IMR-90 (cell line): ENCODE measurements at regions not wholly inside any gene's neighbourhood (a gene's known extent, or its start where the extent isn't known, plus 50 kb on each side); places are given as distances from the start of the nearest gene placed in this dataset.

Experiments used
- ATAC-seq: fragments of 200-7000 bp; cut with Tn5 transposase; 2 replicates; pipeline ENCODE4 v1.9.1; 2020; ENCODE audit warnings: low read depth, mild to moderate bottlenecking, moderate library complexity
- BruUV-seq: library from RNA; stranded (reverse); fragments of 400-500 nt; replicated peaks from 2 replicates; lab custom pipeline; 2021; lab: Mats Ljungman, UMichigan
- CTCF ChIA-PET: fragments of 300-600 bp; formaldehyde crosslinking; extraction: SDS; loops from one replicate; lab custom pipeline; 2021; ENCODE audit warnings: antibody characterized with exemption; lab: Yijun Ruan, JAX
- POLR2A ChIA-PET: fragments of 300-600 bp; sonication (Branson Sonifier 250); formaldehyde crosslinking; loops from one replicate; lab custom pipeline; 2022; ENCODE audit warnings: antibody characterized with exemption; ENCODE audit not compliant: unreplicated experiment; lab: Charles Lee
- DNase-seq: peaks from one replicate; pipeline ENCODE4 v3.0.0; 2013
- H2AFZ ChIP-seq: replicated peaks from 2 replicates; pipeline ENCODE3; 2013; ENCODE audit warnings: low read length, mild to moderate bottlenecking; ENCODE audit not compliant: poor library complexity
- H2AK5ac ChIP-seq: 2 replicates; pipeline ENCODE4 v1.6.1; 2013; ENCODE audit warnings: low read depth, low read length, inconsistent platforms
- H2AK9ac ChIP-seq: replicated peaks from 2 replicates; pipeline ENCODE3; 2013; ENCODE audit warnings: mild to moderate bottlenecking, low read depth, low read length, moderate library complexity; ENCODE audit not compliant: poor library complexity
- H2BK120ac ChIP-seq: 2 replicates; pipeline ENCODE4 v1.6.1; 2013; ENCODE audit warnings: low read depth, low read length, inconsistent platforms
- H2BK15ac ChIP-seq: 3 replicates; pipeline ENCODE4 v1.6.1; 2013; ENCODE audit warnings: low read depth, low read length, inconsistent platforms
- H2BK20ac ChIP-seq: 2 replicates; pipeline ENCODE4 v1.6.1; 2013; ENCODE audit warnings: low read depth, mild to moderate bottlenecking, inconsistent platforms, low read length, moderate library complexity
- H2BK5ac ChIP-seq: 2 replicates; pipeline ENCODE4 v1.6.1; 2013; ENCODE audit warnings: mild to moderate bottlenecking, low read depth, low read length, inconsistent platforms; ENCODE audit not compliant: poor library complexity, severe bottlenecking
- H3K14ac ChIP-seq: replicated peaks from 2 replicates; pipeline ENCODE4 v1.6.1; 2013; ENCODE audit warnings: low read depth, low read length, inconsistent platforms
- H3K18ac ChIP-seq: 2 replicates; pipeline ENCODE4 v1.6.1; 2013; ENCODE audit warnings: low read depth, low read length, control low read depth
- H3K23ac ChIP-seq: 2 replicates; pipeline ENCODE4 v1.6.1; 2013; ENCODE audit warnings: low read depth, low read length, inconsistent platforms
- H3K27ac ChIP-seq: 2 replicates; pipeline ENCODE4 v1.5.1; 2013; ENCODE audit warnings: mild to moderate bottlenecking, control low read depth, low read length; ENCODE audit not compliant: insufficient read depth
- H3K27me3 ChIP-seq: 2 replicates; pipeline ENCODE4 v1.6.1; 2013; ENCODE audit warnings: low read length; ENCODE audit not compliant: control insufficient read depth, insufficient read depth
- H3K36me3 ChIP-seq: 2 replicates; pipeline ENCODE4 v1.6.1; 2013; ENCODE audit warnings: low read length, mixed read lengths; ENCODE audit not compliant: control insufficient read depth, insufficient read depth
- H3K4ac ChIP-seq: 2 replicates; pipeline ENCODE4 v1.6.1; 2013; ENCODE audit warnings: low read depth, low read length, inconsistent platforms
- H3K4me1 ChIP-seq: 2 replicates; pipeline ENCODE4 v1.6.1; 2013; ENCODE audit warnings: low read length, mixed read lengths; ENCODE audit not compliant: control insufficient read depth, insufficient read depth
- H3K4me2 ChIP-seq: 2 replicates; pipeline ENCODE4 v1.6.1; 2013; ENCODE audit warnings: low read depth, mild to moderate bottlenecking, control low read depth, low read length, moderate library complexity
- H3K4me3 ChIP-seq: 2 replicates; pipeline ENCODE4 v1.5.1; 2013; ENCODE audit warnings: low read depth, mild to moderate bottlenecking, control low read depth, low read length, moderate library complexity; ENCODE audit not compliant: insufficient read depth
- H3K56ac ChIP-seq: 2 replicates; pipeline ENCODE4 v1.6.1; 2013; ENCODE audit warnings: low read length, inconsistent platforms; ENCODE audit not compliant: insufficient read depth; ENCODE audit errors: extremely low read depth
- H3K79me1 ChIP-seq, 2 experiments: 2 replicates each; pipeline ENCODE4 v1.6.1; 2013; ENCODE audit warnings: low read length in 2 of 2, inconsistent platforms in 1 of 2, low read depth in 1 of 2
- H3K9ac ChIP-seq: 2 replicates; pipeline ENCODE4 v1.6.1; 2013; ENCODE audit warnings: low read depth, low read length, control low read depth
- H3K9me1 ChIP-seq: 2 replicates; pipeline ENCODE4 v1.6.1; 2013; ENCODE audit warnings: low read length, inconsistent platforms; ENCODE audit not compliant: insufficient read depth
- H3K9me3 ChIP-seq: 2 replicates; pipeline ENCODE4 v1.6.1; 2013; ENCODE audit warnings: low read length; ENCODE audit not compliant: control insufficient read depth, insufficient read depth
- H4K20me1 ChIP-seq: 2 replicates; pipeline ENCODE4 v1.6.1; 2013; ENCODE audit warnings: low read length, inconsistent platforms; ENCODE audit not compliant: insufficient read depth
- H4K5ac ChIP-seq: 2 replicates; pipeline ENCODE4 v1.6.1; 2013; ENCODE audit warnings: mild to moderate bottlenecking, low read depth, low read length, control low read depth
- H4K8ac ChIP-seq, 2 experiments: 2 replicates each; pipeline ENCODE4 v1.6.1; 2013; ENCODE audit warnings: low read depth in 2 of 2, low read length in 2 of 2, control low read depth in 1 of 2, inconsistent platforms in 1 of 2
- H4K91ac ChIP-seq: 2 replicates; pipeline ENCODE4 v1.6.1; 2013; ENCODE audit warnings: low read depth, low read length, inconsistent platforms; ENCODE audit not compliant: insufficient read depth
- BHLHE40 ChIP-seq: fragments of 150-350 bp; IDR thresholded peaks from 2 replicates; pipeline ENCODE4 v1.6.1; 2016; ENCODE audit warnings: mild to moderate bottlenecking, low read depth, low read length
- CEBPB ChIP-seq: IDR thresholded peaks from 2 replicates; pipeline ENCODE4 v1.6.1; 2012; ENCODE audit warnings: low read depth, low read length, improper control_type of control experiment
- ELK1 ChIP-seq: fragments of 150-350 bp; IDR thresholded peaks from 2 replicates; pipeline ENCODE4 v1.6.1; 2016; ENCODE audit warnings: low read depth, mild to moderate bottlenecking, low read length, moderate library complexity, borderline replicate concordance
- FOS ChIP-seq: fragments of 150-350 bp; IDR thresholded peaks from 2 replicates; pipeline ENCODE4 v1.6.1; 2016; ENCODE audit warnings: low read depth, low read length
- MAFK ChIP-seq: IDR thresholded peaks from 2 replicates; pipeline ENCODE4 v1.6.1; 2012; ENCODE audit warnings: low read depth, low read length, improper control_type of control experiment
- MAZ ChIP-seq: IDR thresholded peaks from 2 replicates; pipeline ENCODE4 v1.6.1; 2012; ENCODE audit warnings: low read depth, mild to moderate bottlenecking, low read length, improper control_type of control experiment, moderate library complexity, borderline replicate concordance
- MXI1 ChIP-seq: IDR thresholded peaks from 2 replicates; pipeline ENCODE4 v1.6.1; 2012; ENCODE audit warnings: low read depth, mild to moderate bottlenecking, low read length, moderate library complexity, borderline replicate concordance
- RCOR1 ChIP-seq: IDR thresholded peaks from 2 replicates; pipeline ENCODE4 v1.6.1; 2012; ENCODE audit warnings: mild to moderate bottlenecking, low read length, improper control_type of control experiment; ENCODE audit not compliant: insufficient replicate concordance
- RFX5 ChIP-seq: IDR thresholded peaks from 2 replicates; pipeline ENCODE4 v1.8.0; 2012; ENCODE audit warnings: low read depth, mild to moderate bottlenecking, low read length, moderate library complexity
- USF2 ChIP-seq: fragments of 150-350 bp; IDR thresholded peaks from 2 replicates; pipeline ENCODE4 v1.6.1; 2017; ENCODE audit warnings: mild to moderate bottlenecking, antibody characterized with exemption, low read length, low read depth
- whole genome bisulfite sequencing, 2 experiments: methylation state at CpG; one replicate each; pipeline versions ENCODE4 v1.1.5 to v1.1.7; 2013; ENCODE audit warnings: missing lambda C conversion rate in 2 of 2; ENCODE audit not compliant: insufficient read length in 1 of 2; ENCODE audit errors: extremely low coverage in 2 of 2; 5-methylcytosine and 5-hydroxymethylcytosine counted together
- dilution Hi-C: fragments of 300-500 bp; cut with HindIII; formaldehyde crosslinking; loops from one replicate; pipeline ENCODE4 v1.14.3; 2018; ENCODE audit warnings: low sequenced_read_pairs; ENCODE audit not compliant: unreplicated experiment
- in situ Hi-C: fragments of 300-500 bp; cut with MboI; formaldehyde crosslinking; loops from 3 replicates; pipeline ENCODE4 v1.14.3; 2019; ENCODE audit warnings: low sequenced_read_pairs, inconsistent platforms, mixed read lengths
- intact Hi-C: fragments of 100-400 bp; cut with micrococcal nuclease; formaldehyde crosslinking; loops from 2 replicates; pipeline ENCODE4 v1.10.0; 2022

- peak overlapping the region; percentile 28 for H2AK9ac ChIP-seq
- no peak overlapping the region for H2AFZ ChIP-seq
- in situ Hi-C loops (no loop called here), intact Hi-C loops (no loop called here), dilution Hi-C loops (no loop called here)
- H3K79me1 ChIP-seq, result no peaks in the 10 kb centered on the region
- H4K20me1 ChIP-seq, result no peaks in the 10 kb centered on the region
- no peak overlapping the region for H3K56ac ChIP-seq
- no peak overlapping the region for H3K4me2 ChIP-seq
- no peak overlapping the region for H3K27ac ChIP-seq
- no peak overlapping the region for H4K91ac ChIP-seq
- peaks cover 40% of the 10 kb centered on the region for H3K9me3 ChIP-seq
- TF ChIP-seq USF2 (no peak), RFX5 (no peak), MXI1 (no peak), RCOR1 (no peak), MAFK (no peak), MAZ (no peak), FOS (no peak), CEBPB (no peak), BHLHE40 (no peak), ELK1 (no peak)
- no peak overlapping the region for H3K23ac ChIP-seq
- no TSS peak for BruUV-seq
- H3K9ac ChIP-seq, result no peak overlapping the region
- H3K4ac ChIP-seq, result no peak overlapping the region
- no peak overlapping the region for H2BK5ac ChIP-seq
- H3K4me3 ChIP-seq, result no peak overlapping the region
- H2AK5ac ChIP-seq, result no peak overlapping the region
- CTCF ChIA-PET, result no interaction called here
- no peak overlapping the region for H2BK15ac ChIP-seq
- H2BK120ac ChIP-seq, result no peak overlapping the region
- POLR2A ChIA-PET, result no interaction called here
- H3K9me1 ChIP-seq, result no peaks in the 10 kb centered on the region
- DNase-seq, result no peak
- no peaks in the 10 kb centered on the region for H3K36me3 ChIP-seq
- 67% methylated on average over 3 of the region's 14 CpGs; no CpG with 5 or more reads in 1 of the 2 experiments for WGBS, 2 experiments
- no peak overlapping the region for H3K14ac ChIP-seq
- no peak overlapping the region for H3K18ac ChIP-seq
- no peaks in the 10 kb centered on the region for H3K4me1 ChIP-seq
- H4K8ac ChIP-seq, result no peak overlapping the region
- no peak overlapping the region for H4K5ac ChIP-seq
- no peaks in the 10 kb centered on the region for H3K27me3 ChIP-seq
- no peak for ATAC-seq
- no peak overlapping the region for H2BK20ac ChIP-seq
Measured at GRCh38 chr7:57201021-57201894, 69.0 kb upstream of the ZNF479 start.
